ENCODE measurements at regions not wholly inside any gene's neighbourhood (a gene's known extent, or its start where the extent isn't known, plus 50 kb on each side); places are given as distances from the start of the nearest gene placed in this dataset.

- TF ChIP-seq BACH2 (CRISPR knock-in tag; IDR thresholded peaks at IDR 0.05; ENCODE audit: borderline replicate concordance) (no peak), PATZ1 (CRISPR knock-in tag; IDR thresholded peaks at IDR 0.05; ENCODE audit: borderline replicate concordance) (no peak)
Observed at GRCh38 chr7:152949790-152950189, 190.2 kb downstream of the ACTR3B start.

All from SK-N-SH treated with all-trans-retinoic acid at 6 μM for 48 hours (cell line).